Transverse colon (tissue), 3 donors: ENCODE measurements at regions not wholly inside any gene's neighbourhood (a gene's known extent, or its start where the extent isn't known, plus 50 kb on each side); places are given as distances from the start of the nearest gene placed in this dataset.

Experiments
- POLR2A ChIP-seq: fragments of 450-650 bp; IDR thresholded peaks from one replicate; pipeline ENCODE4 v1.6.1; 2016; ENCODE audit warnings: antibody characterized with exemption, mild to moderate bottlenecking, moderate library complexity
- TF ChIP-seq, protein P1 (sequence below), 5 experiments: fragments of 200-600 bp in 3 of 5; fragments of 450-650 bp in 2 of 5; sonication (generic) in 3 of 5; IDR thresholded peaks; 1 replicate in 2 of 5; 2 replicates in 3 of 5; pipeline ENCODE4 v1.5.1; 2016 to 2017; ENCODE audit warnings: antibody characterized with exemption in 5 of 5, inconsistent platforms in 3 of 5, mild to moderate bottlenecking in 2 of 5, moderate library complexity in 1 of 5

DNA sequence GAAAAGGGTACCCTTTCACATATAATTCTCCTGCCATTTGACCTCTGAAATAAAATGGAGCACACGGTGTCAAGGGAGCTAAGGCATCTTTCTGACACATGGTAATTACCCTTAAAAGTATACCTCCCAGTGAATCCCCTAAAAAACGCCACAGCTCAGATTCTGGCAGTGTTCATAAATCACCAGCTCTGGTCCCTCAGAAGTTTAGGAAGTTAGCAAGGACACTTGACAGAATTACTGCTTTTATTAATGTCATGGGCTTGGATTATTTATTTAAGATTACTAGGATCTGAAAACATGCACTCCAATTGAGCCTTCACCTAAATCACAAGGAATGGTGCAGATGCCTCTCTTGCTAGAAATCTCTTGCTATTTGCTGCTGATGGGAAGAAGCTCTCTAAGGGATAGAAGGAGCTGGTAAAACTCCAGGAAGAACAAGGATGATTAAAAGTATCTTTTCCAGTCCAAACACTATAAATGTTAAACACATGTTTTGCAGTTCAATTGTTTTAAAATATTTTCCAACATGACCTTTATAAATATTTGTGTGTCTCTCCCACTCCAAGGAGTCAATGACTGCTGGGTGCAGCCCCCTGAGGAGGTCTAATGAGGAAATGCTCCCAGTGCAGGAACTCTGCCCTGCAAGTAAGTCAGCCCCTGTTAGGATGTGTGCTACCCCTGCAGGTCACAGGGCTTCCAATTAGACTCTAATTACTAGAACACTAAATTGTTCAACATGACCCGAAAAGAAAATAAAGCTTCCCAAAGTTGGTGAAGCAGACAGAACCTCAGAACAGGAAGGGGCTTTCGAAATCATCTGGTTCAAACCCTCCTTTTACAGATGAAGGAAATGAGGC is 230.3 kb downstream of the TFAP2A start:
- TF ChIP-seq, protein P1, sequence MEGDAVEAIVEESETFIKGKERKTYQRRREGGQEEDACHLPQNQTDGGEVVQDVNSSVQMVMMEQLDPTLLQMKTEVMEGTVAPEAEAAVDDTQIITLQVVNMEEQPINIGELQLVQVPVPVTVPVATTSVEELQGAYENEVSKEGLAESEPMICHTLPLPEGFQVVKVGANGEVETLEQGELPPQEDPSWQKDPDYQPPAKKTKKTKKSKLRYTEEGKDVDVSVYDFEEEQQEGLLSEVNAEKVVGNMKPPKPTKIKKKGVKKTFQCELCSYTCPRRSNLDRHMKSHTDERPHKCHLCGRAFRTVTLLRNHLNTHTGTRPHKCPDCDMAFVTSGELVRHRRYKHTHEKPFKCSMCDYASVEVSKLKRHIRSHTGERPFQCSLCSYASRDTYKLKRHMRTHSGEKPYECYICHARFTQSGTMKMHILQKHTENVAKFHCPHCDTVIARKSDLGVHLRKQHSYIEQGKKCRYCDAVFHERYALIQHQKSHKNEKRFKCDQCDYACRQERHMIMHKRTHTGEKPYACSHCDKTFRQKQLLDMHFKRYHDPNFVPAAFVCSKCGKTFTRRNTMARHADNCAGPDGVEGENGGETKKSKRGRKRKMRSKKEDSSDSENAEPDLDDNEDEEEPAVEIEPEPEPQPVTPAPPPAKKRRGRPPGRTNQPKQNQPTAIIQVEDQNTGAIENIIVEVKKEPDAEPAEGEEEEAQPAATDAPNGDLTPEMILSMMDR (IDR thresholded peaks at IDR 0.05): no peak
- TF ChIP-seq POLR2A: no peak
